K562 (cell line): ENCODE measurements at regions not wholly inside any gene's neighbourhood (a gene's known extent, or its start where the extent isn't known, plus 50 kb on each side); places are given as distances from the start of the nearest gene placed in this dataset.

Source experiments
- ZNF707 ChIP-seq: fragments of 250-450 bp; sonication (Bioruptor Pico); conservative IDR thresholded peaks from 2 replicates; pipeline ENCODE4 v1.8.0; 2022; ENCODE audit warnings: inconsistent platforms, mild to moderate bottlenecking, moderate library complexity
- TF ChIP-seq, protein P1 (sequence below): sonication (generic); formaldehyde crosslinking; IDR thresholded peaks from 2 replicates; pipeline ENCODE4 v1.8.1; 2023; ENCODE audit warnings: mild to moderate bottlenecking, missing genetic modification reagents

DNA sequence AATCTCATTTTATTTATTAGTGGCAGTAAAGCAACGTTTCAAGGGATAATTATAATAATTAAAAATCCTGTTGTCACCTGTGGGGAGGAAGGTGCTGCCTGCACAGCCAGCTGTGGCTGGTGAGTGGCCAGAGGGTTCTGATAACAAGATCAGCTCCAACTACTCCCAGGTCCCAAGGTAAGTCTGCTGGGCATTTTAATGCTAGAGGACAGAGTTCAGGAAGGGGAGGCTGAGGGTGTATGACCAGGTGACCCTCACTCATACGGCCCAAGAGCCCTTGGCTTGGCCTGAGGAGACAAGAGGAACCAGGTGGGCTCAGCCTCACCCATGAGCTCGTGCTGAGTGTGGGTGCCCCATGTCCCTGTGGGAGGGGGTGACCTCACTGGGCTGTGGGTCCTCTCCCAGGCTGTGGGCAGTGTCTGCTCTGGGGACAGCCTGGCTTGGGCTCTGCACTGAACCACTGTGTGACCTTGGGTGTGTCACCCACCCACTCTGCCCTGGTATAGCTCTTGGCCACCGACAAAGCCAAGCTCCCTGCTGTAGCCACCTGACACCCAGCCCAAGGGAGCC is 223.8 kb downstream of the PTPRU start:
- no peak for TF ChIP-seq ZNF707 (CRISPR knock-in tag)
- TF ChIP-seq, protein P1, sequence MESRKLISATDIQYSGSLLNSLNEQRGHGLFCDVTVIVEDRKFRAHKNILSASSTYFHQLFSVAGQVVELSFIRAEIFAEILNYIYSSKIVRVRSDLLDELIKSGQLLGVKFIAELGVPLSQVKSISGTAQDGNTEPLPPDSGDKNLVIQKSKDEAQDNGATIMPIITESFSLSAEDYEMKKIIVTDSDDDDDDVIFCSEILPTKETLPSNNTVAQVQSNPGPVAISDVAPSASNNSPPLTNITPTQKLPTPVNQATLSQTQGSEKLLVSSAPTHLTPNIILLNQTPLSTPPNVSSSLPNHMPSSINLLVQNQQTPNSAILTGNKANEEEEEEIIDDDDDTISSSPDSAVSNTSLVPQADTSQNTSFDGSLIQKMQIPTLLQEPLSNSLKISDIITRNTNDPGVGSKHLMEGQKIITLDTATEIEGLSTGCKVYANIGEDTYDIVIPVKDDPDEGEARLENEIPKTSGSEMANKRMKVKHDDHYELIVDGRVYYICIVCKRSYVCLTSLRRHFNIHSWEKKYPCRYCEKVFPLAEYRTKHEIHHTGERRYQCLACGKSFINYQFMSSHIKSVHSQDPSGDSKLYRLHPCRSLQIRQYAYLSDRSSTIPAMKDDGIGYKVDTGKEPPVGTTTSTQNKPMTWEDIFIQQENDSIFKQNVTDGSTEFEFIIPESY (CRISPR knock-in tag): no peak
